Pons (tissue), 1 donor: ENCODE measurements at regions not wholly inside any gene's neighbourhood (a gene's known extent, or its start where the extent isn't known, plus 50 kb on each side); places are given as distances from the start of the nearest gene placed in this dataset.

ENCODE experiments used
- DNase-seq: peaks from one replicate; pipeline ENCODE4 v3.0.0-alpha.2; 2016; ENCODE audit warnings: low spot score

GRCh38 chr11:131232261-131232660 lies 138.2 kb upstream of the NTM start:
- DNase-seq, result no peak

GRCh38 chr11:131234221-131234620 lies 136.2 kb upstream of the NTM start:
- no peak for DNase-seq

DNA sequence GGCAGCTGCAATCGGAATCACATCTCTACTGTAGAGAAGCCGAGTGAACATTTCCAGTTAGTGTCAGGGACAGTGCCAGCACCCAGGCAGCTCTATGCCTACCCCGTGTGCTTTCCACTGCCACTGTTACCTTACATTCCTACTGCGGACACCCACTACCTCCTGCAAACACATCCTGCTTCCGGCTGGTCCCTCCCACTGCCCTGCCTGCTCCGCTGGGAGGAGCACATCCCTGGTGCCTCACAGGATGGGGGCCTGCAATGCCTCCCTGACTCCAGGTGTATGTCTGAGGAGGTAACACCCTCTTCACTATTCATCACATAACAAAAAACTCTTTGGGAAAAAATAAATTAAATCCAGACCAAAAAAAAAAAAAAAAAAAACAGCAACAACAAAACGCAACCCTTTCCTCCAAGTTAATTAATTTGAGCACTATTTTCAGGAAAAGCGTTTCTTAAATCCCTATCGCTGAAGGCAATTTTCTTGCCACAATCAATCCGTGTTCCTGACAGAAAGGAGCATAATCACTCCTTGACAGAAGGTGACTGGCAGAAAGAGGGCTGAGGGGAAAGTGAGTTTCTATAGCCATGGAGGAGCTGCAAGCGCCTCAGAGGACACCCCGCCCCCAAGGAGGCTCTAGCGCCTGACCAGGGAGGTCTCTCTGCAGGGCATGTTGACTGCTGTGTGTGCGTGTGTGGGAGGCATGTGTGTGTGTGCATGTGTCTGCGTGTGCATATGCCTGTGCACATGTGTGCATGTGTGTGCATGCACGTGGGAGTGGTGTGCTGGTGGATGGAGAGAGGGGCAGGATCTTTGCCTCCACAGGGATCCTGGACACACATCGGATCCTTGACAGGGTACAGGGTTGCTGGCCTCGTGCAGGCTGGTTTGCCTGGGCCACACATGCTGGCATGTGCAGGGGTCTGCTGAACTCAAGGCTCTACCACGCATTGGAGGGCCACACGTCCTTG lies 134.8 kb upstream of the NTM start:
- DNase-seq, result no peak

GRCh38 chr11:131240421-131240820 lies 130.0 kb upstream of the NTM start:
- no peak for DNase-seq

GRCh38 chr11:131242476-131243000 lies 127.9 kb upstream of the NTM start:
- DNase-seq, result no peak

DNA sequence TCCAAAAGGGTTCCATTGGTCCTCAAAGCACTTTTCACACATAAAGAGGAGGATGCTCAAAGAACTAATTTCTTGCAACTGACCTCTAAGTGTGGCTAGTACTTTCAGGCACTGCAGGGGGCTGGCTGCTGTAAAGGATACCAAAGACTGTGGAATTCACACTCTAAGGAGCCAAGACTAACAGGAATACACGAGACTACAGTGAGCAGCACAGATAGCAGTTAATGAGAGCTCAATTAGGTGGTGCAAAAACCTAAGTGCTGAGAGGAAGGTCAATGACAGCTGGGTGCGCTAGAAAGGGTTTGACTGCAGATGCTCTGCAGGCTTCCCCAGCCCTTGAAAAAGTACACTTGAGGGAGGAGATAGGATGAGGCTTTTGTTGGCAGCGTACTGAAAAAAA lies 124.3 kb upstream of the NTM start:
- DNase-seq, result no peak

DNA sequence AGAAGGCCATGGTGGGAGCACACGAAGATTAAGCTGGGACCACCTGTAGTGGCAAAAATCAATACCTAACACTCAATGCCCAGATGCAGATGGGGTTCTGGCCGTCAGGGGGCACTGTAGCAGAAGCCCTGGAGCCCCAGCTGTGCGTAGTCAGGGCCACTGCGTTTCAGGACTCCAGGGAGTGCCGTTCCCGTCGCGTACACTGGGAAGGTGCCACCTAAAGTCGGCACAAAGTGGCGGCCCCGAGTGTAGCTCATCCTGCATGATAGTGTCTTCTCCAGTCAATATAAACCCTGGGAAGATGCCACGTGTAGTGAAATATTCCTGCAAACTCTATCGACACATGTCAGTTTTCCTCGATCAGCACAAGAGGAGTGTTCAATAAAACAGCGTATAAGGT lies 123.8 kb upstream of the NTM start:
- DNase-seq, result peak; percentile 77

- no peak for DNase-seq
These were observed 121.8 kb upstream of the NTM start for GRCh38 chr11:131248588-131248987.

DNA sequence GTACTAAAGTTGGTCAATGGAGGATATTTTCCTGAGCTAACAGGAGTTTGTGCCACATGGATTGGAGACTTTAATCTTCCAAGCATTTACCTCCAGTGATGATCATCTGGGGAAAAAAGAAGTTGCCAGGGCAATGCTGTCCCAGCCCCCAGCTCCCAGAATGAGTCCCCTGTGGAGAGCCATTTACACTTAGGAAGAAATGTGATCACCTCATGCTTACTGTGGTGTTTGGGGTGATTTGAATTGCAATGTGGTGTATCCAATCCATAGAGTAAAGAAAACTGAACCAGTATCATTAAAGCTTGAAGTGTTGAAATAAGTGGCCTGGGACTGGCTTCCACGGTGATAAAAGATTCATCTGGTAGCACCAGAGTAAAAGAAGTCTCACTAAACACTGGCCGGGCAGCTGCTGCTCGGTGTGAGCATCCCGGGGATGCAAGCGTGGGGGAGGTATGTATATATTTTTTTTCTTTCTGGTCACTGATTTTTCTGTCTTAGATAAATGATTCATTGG lies 117.2 kb upstream of the NTM start:
- no peak for DNase-seq

- DNase-seq, result peak; percentile 50
These were observed 116.7 kb upstream of the NTM start for GRCh38 chr11:131253656-131254151.

- no peak for DNase-seq
These were observed 116.2 kb upstream of the NTM start for GRCh38 chr11:131254254-131254653.

- peak; percentile 74 for DNase-seq
These were observed 96.2 kb upstream of the NTM start for GRCh38 chr11:131274233-131274632.

DNA sequence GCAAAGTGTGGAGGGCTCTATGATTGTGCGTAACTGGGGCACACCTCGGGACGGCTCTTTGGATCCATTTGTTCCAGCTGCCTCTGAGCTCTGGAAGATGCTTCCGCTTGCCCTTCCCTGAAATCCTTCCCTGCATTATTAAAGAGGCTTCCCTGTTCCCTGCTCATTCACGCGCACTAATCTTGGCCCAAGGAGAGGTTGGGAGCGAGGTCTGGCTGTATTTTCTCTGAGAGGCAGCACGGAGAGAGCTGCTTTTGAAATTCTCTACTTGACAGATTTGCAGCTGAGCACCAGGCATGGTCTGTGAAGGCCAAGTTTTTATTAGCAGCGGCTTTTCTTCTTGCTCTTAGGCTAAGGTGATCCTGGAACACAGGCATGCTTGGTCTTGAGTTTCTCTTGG lies 94.8 kb upstream of the NTM start:
- peak; percentile 68 for DNase-seq

DNA sequence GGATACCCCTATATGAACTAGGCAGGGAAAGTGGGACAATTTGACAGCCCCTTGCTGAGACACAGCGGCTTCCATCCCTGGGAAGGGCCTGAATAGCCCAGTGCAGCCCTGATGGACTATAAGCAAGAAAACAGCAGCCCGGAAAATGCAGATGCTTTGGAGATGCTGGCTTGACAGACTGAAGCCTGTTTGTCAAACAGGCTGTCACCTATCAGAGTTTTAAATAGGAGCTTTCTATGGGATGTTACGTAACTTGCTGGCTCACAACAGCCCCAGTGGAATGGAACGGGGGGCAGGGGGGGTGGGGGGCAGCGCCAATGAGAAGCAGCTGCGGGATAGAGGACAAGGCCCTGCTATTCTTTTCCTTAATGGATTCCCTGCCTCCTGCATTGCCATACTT lies 91.9 kb upstream of the NTM start:
- peak; percentile 97 for DNase-seq

DNA sequence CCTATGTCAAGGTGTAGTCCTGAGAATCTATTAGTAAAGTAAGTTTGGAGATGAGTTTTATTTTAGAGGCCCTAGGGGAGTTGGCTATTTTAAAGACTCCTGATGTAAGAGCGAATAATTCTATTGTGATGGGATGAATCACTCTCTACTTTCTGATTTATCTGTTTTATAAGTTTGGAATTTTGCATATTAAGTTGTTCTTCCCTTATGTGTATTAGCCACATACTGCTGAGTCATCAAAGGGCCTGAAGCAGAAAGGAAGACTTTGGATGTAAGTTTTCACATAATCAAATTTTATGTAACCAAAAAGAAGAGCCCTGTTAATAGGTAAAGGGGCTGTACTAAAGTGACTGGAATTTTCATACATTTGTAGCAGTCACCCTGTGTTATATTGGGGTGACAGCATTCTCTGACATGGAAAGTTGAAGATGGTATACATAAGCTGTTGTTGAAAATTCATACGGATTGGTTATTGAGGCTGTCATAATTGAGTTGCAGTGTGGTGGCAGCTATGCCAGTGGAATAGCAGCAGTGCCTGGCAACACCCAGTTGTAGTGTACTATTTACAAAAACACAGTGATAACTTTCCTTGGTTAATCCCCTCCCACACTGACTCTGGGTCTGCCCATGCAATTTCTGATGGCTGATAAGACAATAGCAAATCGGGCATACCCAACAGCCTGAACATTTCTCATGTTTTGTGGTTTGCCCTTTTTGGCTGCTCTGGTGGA lies 90.6 kb upstream of the NTM start:
- no peak for DNase-seq

GRCh38 chr11:131281316-131281715 lies 89.1 kb upstream of the NTM start:
- DNase-seq, result no peak

GRCh38 chr11:131284041-131284440 lies 86.4 kb upstream of the NTM start:
- no peak for DNase-seq

GRCh38 chr11:131288521-131289091 lies 81.8 kb upstream of the NTM start:
- no peak for DNase-seq

DNA sequence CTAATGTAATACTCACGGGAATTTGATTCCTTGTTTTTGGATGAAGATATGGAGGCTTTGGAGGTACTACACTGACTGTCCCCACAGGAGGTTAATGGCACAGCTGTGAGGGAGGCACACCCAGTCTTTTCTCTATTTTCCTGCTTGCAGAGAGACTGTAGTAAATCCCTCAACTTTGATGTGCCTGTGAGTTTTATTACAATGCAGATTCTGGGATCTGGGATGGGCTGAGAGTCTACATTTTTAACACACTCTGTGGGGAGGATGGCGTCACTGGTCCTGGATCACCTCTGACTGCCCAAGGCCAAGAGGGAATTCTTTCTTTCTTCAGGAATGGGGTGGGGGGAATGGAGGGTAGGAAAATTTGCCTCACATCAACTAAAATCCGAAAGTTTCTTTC lies 80.2 kb upstream of the NTM start:
- DNase-seq, result no peak

GRCh38 chr11:131295986-131296385 lies 74.4 kb upstream of the NTM start:
- DNase-seq, result peak; percentile 84

GRCh38 chr11:131297441-131297840 lies 73.0 kb upstream of the NTM start:
- no peak for DNase-seq
